HK-2 (cell line): ENCODE measurements at regions not wholly inside any gene's neighbourhood (a gene's known extent, or its start where the extent isn't known, plus 50 kb on each side); places are given as distances from the start of the nearest gene placed in this dataset.
"Not testable (repeated sequence)": the region's sequence is repeated elsewhere in the genome, so short reads cannot be mapped to it uniquely, and the experiment has no call there.

Experiments used
- DNase-seq: peaks from one replicate; pipeline ENCODE4 v3.0.0-alpha.2; 2018; ENCODE audit not compliant: unreplicated experiment

- no peak for DNase-seq
These were observed 385.9 kb downstream of the GLUD2 start for GRCh38 chrX:121433289-121433688.

GRCh38 chrX:121437666-121438065 is 390.3 kb downstream of the GLUD2 start:
- not testable (repeated sequence) for DNase-seq

GRCh38 chrX:121455890-121456289 is 408.5 kb downstream of the GLUD2 start:
- no peak for DNase-seq

GRCh38 chrX:121456315-121456714 is 408.9 kb downstream of the GLUD2 start:
- DNase-seq: no peak

- no peak for DNase-seq
These were observed 409.7 kb downstream of the GLUD2 start for GRCh38 chrX:121457096-121457495.

GRCh38 chrX:121479406-121479805 is 432.0 kb downstream of the GLUD2 start:
- DNase-seq: peak; percentile 7

GRCh38 chrX:121496966-121497365 is 449.6 kb downstream of the GLUD2 start:
- no peak for DNase-seq

- no peak for DNase-seq
These were observed 456.7 kb downstream of the GLUD2 start for GRCh38 chrX:121504153-121504552.

- no peak for DNase-seq
These were observed 498.9 kb downstream of the GLUD2 start for GRCh38 chrX:121546317-121546716.

GRCh38 chrX:121558886-121559285 is 511.5 kb downstream of the GLUD2 start:
- no peak for DNase-seq

GRCh38 chrX:121562616-121563015 is 515.2 kb downstream of the GLUD2 start:
- DNase-seq: no peak

- DNase-seq: no peak
These were observed 522.2 kb downstream of the GLUD2 start for GRCh38 chrX:121569609-121570008.

GRCh38 chrX:121570072-121570841 is 522.8 kb downstream of the GLUD2 start:
- no peak for DNase-seq

- DNase-seq: no peak
These were observed 523.9 kb downstream of the GLUD2 start for GRCh38 chrX:121571333-121571732.

- not testable (repeated sequence) for DNase-seq
These were observed 527.0 kb downstream of the GLUD2 start for GRCh38 chrX:121574384-121574783.

- DNase-seq: no peak
These were observed 531.8 kb downstream of the GLUD2 start for GRCh38 chrX:121579016-121579760.

GRCh38 chrX:121581885-121582284 is 534.5 kb downstream of the GLUD2 start:
- no peak for DNase-seq

- no peak for DNase-seq
These were observed 538.2 kb downstream of the GLUD2 start for GRCh38 chrX:121585626-121586025.

GRCh38 chrX:121592884-121593283 is 545.5 kb downstream of the GLUD2 start:
- no peak for DNase-seq

GRCh38 chrX:121598356-121598755 is 550.9 kb downstream of the GLUD2 start:
- DNase-seq: no peak

- DNase-seq: peak; percentile 6
These were observed 587.7 kb downstream of the GLUD2 start for GRCh38 chrX:121635141-121635540.

GRCh38 chrX:121639781-121640180 is 592.4 kb downstream of the GLUD2 start:
- no peak for DNase-seq

- no peak for DNase-seq
These were observed 594.1 kb downstream of the GLUD2 start for GRCh38 chrX:121641560-121641959.
